PC-3 (cell line): ENCODE measurements at regions not wholly inside any gene's neighbourhood (a gene's known extent, or its start where the extent isn't known, plus 50 kb on each side); places are given as distances from the start of the nearest gene placed in this dataset.
"Not testable (repeated sequence)": the region's sequence is repeated elsewhere in the genome, so short reads cannot be mapped to it uniquely, and the experiment has no call there.

Experiments
- CTCF ChIP-seq: fragments of 300-600 bp; sonication (generic); conservative IDR thresholded peaks from 2 replicates; pipeline ENCODE4 v1.5.1; 2017; ENCODE audit warnings: antibody characterized with exemption, low read depth, mild to moderate bottlenecking, low read length
- EZH2 ChIP-seq: fragments of 300-600 bp; sonication (generic); IDR thresholded peaks from one replicate; pipeline ENCODE4 v1.6.1; 2017; ENCODE audit warnings: antibody characterized with exemption, mild to moderate bottlenecking, low read length; ENCODE audit not compliant: unreplicated experiment

GRCh38 chr9:67353961-67354360 lies 361.6 kb upstream of the SPATA31A3 start:
- not testable (repeated sequence) for TF ChIP-seq CTCF, EZH2
